Inflammatory macrophage (primary cell): ENCODE measurements at regions not wholly inside any gene's neighbourhood (a gene's known extent, or its start where the extent isn't known, plus 50 kb on each side); places are given as distances from the start of the nearest gene placed in this dataset.

Experiments
- DNase-seq, 2 donors: peaks; one replicate each; pipeline ENCODE4 v3.0.0-alpha.2; 2020 to 2022

DNA sequence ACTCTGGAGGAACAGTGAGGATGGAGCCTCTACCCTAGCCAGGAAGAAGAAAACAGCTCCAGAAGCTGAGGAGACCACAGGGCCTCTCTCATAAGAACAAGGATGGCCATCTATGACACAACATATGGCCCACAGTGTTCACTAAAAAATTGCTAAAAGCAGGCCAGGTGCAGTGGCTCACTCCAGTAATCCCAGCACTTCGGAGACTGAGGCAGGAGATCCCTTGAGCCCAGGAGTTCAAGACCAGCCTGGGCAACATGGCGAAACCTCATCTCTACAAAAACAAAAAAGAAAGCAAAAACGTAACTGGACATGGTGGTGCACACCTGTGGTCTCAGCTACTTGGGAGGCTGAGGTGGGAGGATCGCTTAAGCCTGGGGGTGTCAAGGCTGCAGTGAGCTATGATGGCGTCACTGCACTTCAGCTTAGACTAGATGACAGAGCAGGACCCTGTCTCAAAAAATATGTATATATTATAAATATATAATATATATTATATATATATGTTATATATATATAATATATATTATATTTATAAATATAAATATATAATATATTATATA, 103.1 kb downstream of the TOMM20 start:
- no peak for DNase-seq

- no peak for DNase-seq
These were observed 103.8 kb downstream of the TOMM20 start for GRCh38 chr1:235024711-235025421.

- no peak for DNase-seq
These were observed 104.8 kb downstream of the TOMM20 start for GRCh38 chr1:235023711-235024439.

GRCh38 chr1:235022981-235023710, 105.5 kb downstream of the TOMM20 start:
- DNase-seq, result peak in 1 of 2 donors; percentile 69

DNA sequence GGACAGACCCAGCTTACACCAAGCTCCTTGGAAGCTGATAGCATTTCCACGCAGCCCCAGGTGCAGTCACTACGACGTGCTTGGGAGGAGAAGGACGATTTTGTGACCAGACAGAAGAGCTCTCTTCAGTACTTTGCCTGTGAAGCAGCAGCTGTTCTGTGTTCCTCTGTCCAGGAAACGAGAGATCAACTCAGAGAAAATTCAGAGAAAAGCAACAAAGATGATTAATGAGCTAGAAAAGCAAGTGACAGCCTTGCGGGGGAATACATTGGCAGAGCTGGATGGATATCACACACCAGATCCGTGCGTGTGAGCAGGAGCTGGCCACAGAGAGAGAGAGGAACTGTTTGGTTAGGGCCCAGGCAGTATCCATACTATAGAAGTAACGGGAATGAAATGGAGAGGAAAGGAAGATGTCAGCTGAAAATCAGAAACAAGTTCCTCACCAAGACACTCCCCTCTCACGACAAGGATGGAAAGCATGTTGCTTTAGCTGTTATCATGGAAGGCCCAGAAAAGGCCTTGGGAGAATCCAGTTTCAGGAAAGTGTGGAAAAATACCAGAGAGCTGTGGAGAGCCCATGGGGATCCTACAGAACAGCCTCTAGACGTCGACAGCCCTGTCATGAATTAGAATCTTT, 106.2 kb downstream of the TOMM20 start:
- DNase-seq, result peak in 1 of 2 donors; percentile 14

DNA sequence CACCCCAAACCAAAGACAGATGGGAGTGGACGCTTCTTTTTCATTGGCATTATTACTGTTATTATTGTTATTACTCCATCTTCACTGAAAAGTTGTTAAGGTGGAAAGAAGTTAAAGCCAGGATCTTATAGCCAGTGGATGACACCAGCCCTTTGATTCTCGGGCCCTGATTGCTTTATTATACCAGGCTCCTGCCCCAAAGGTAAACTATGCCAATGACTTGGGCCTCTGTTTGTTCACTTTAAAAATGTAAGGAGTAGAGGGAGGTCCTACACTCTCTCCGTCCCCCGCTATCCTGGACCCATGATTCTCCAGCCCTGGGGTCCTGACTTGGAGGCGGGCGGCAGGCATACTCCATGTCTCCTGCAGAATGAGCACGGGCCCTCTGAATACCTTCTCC, 106.8 kb downstream of the TOMM20 start:
- no peak for DNase-seq

DNA sequence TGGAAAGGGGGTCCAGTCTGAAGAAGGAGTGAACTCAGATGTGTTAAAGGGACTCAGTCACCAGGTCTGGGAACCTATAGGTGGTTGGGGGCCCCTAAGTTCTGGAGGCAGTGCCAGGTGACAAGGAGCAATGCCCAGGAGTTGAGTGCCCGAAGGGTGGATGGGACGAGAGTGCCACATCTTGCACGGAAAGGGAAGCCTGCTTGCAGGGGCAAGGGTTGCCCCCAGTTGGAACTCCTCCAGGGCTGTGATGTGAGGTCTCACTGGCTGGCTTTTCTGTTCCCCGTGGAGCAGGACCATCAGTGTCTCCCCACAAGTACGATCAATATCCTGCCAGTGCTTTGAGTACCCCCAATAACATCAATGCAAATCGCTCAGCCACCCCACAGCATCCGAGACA, 107.3 kb downstream of the TOMM20 start:
- DNase-seq, result no peak

DNA sequence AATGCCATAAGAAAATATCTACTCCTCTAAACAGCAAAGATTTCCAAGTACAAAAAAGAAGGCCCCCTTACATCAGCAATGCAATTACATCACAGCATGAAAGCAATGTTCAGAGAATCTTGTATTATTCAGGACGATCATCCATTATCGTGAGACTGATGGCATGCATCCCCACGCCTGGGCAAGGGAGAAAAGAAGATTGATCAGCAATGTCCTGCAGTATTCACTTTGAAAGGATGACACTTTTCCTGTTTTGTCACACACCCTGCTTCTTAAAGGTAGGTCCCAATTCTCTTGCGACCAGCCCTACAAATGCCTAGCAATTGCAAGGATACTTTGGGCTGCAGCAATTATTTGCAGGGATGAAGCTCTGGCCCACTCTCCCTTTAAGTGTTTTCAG, 108.7 kb downstream of the TOMM20 start:
- no peak for DNase-seq

GRCh38 chr1:235019471-235019870, 109.2 kb downstream of the TOMM20 start:
- DNase-seq, result no peak

DNA sequence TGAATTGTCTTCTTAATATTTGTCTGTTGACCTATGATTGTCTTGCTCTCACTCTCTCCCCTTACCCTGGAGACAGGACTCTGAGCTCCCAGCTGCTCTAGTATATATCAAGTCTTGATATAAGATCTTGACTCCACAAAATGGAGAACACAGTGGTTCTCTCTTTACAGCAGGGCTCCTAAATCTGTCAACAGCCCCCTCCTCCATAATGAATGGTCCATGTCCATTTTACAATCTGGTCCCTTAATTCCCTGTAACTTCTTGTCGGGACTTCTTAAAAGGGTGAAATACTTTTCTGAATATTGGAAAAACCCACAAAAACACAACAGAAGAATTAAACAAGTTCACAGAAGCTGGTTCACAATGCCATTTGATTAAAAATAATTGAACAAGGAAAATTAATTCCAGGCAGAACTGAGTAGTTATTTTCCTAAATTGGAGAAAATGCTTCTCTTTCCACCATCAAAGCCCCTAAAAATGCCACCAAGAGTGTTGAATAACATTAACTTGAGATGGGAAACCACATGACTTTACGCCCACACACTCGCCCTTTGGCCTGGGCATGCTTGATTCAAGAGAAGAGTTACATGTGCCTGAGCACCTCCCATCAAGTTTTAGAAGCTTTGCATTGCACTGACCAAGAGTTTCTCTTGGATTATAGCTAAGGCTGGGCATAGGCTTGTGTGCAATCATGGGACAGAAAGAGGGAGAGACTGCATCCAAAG, 109.8 kb downstream of the TOMM20 start:
- DNase-seq, result peak; percentile 57 to 75

DNA sequence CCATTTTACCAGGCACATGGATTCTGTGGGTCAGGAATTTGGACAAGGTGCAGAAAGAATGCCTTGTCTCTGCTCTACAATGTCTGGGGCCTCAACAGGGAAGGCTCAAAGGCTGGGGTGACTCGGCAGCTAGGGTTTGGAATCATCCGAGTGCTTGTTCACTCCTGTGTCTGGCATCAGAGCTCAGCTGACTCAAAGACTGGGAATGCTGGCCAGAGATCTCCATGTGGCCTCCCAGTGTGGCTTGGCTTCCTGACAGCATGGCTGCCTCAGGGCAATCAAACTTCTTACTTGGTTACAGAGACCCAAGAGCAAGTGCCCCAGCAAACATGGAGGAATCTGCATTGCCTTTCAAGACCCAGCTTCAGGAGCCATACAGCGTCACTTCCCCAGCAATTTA, 110.5 kb downstream of the TOMM20 start:
- no peak for DNase-seq

- DNase-seq, result no peak
These were observed 110.9 kb downstream of the TOMM20 start for GRCh38 chr1:235017719-235018118.

- no peak for DNase-seq
These were observed 111.4 kb downstream of the TOMM20 start for GRCh38 chr1:235017191-235017590.

GRCh38 chr1:235015291-235015985, 113.2 kb downstream of the TOMM20 start:
- DNase-seq, result peak; percentile 73 to 85

GRCh38 chr1:235014756-235015155, 113.9 kb downstream of the TOMM20 start:
- DNase-seq, result no peak

GRCh38 chr1:235013512-235013911, 115.1 kb downstream of the TOMM20 start:
- DNase-seq, result peak; percentile 55 to 77

- peak; percentile 20 to 35 for DNase-seq
These were observed 116.0 kb downstream of the TOMM20 start for GRCh38 chr1:235012436-235013210.

- DNase-seq, result peak; percentile 86 to 94
These were observed 116.8 kb downstream of the TOMM20 start for GRCh38 chr1:235011599-235012435.

GRCh38 chr1:235011064-235011598, 117.5 kb downstream of the TOMM20 start:
- no peak for DNase-seq
